GM19238 (cell line): ENCODE measurements at regions not wholly inside any gene's neighbourhood (a gene's known extent, or its start where the extent isn't known, plus 50 kb on each side); places are given as distances from the start of the nearest gene placed in this dataset.

Source experiments
- DNase-seq: peaks from one replicate; pipeline ENCODE4 v3.0.0; 2011; ENCODE audit warnings: low spot score; ENCODE audit not compliant: insufficient read length

DNA sequence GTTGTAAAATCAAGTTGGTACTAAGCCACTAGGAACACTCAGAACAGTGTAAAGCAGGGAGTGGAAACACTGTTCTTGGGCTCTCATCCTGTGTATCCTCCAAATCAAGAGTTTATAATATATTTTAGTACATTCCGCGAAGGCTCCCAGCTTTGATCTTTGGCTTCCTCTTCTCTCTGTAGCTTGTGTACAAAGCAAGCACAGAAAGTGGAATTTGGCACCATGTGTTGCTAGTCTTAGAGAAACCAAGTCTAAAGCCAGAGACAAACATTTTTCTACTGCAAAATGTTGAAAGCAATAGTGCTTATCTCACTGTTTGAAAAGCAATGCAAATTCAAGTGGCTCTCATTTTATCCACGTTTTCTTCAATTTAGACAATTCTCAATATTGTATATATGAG lies 1893.3 kb upstream of the WWC1 start:
- DNase-seq: no peak

DNA sequence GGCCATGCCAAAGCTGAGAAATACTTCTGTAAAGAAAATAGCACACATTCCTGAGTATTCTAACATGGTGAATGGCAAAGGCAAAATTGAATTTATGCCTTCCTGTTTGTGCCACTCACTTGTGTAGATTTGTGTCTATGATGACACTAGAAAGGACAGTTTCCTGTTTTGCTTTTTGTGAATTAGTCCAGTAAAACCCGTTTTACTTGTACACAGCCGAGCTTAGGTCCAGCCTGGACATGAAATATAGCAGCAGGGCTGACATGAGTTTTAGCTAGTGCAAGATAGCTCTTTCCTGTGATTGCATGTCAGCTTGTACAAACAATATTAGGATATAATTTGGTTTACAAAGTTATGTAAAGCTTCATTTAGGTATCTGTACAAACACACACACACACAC lies 1891.7 kb upstream of the WWC1 start:
- DNase-seq: no peak

DNA sequence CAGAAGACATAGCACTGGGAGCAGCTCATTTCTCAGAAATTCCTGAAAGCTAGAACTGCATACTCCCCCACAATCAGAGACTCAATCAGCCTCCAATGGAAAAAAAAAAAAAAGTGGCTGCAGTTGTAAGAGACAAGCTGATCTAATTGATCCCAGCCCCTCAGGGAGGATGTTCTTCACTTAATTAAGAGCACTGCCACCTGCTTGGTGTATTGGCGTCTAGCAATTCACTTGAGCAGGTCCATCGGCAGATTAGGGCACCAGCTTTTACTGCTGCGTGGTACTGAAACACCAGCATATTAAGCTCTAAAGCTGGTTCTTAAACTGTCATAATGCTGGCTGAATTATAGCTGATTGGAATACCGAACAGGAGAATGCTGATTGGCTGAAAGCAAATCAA lies 1890.1 kb upstream of the WWC1 start:
- no peak for DNase-seq

DNA sequence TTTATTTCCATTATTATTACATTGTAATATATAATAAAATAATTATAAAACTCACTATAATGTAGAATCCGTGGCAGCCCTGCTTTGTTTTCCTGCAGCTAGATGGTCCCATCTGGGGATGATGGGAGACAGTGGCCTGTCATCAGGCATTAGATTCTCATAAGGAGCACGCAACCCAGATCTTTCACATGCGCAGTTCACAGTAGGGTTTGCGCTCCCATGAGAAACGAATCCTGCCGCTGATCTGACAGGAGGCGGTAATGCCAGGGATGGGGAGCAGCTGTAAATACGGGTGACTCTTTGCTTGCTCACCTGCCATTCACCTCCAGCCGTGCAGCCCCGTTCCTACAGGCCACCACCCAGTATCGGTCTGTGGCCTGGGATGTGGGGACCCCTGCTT lies 1879.3 kb upstream of the WWC1 start:
- no peak for DNase-seq

DNA sequence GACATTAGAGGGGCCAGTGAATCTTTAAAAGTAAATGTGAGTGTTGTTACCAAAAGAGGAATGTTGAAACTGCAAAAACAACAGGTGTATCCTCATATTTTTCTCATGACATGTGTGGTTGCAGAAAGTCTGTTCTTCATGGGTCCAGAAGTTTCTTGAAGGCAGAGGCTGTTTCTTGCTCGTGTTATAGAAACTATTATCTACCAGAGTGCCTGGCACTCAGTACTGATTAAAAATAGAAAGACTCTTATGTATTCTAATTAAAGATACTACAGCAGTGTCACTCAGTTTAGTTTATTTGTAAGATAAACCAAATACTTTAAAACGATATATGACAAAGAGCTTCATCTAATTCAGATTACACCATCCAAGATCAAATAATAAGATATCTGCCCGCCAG lies 1864.2 kb upstream of the WWC1 start:
- DNase-seq: no peak

DNA sequence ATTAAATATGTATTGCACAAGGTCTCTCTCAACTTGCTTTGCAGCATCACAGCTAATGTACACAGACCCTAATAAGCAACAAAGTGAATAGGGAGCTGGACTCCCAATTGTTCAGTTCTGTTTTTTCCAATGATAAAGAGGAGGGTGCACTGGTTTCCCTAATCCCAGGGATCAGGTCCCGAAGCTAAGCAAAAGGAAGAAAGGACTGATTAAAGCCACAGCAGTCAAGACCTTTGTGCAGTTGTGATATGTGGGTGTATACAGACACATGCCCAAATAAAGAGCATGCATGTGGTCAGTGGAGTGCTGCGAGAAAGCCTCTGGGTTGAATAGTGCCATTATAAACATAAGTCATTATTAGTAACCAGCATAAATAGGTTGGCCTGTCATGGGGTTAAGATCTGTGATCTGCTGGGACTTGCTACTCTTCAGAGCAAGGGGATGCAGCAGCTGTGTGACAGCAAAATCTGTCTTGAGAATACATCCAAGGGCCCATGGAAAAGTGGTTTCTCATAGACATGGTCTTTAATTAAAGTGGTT lies 1863.1 kb upstream of the WWC1 start:
- no peak for DNase-seq

DNA sequence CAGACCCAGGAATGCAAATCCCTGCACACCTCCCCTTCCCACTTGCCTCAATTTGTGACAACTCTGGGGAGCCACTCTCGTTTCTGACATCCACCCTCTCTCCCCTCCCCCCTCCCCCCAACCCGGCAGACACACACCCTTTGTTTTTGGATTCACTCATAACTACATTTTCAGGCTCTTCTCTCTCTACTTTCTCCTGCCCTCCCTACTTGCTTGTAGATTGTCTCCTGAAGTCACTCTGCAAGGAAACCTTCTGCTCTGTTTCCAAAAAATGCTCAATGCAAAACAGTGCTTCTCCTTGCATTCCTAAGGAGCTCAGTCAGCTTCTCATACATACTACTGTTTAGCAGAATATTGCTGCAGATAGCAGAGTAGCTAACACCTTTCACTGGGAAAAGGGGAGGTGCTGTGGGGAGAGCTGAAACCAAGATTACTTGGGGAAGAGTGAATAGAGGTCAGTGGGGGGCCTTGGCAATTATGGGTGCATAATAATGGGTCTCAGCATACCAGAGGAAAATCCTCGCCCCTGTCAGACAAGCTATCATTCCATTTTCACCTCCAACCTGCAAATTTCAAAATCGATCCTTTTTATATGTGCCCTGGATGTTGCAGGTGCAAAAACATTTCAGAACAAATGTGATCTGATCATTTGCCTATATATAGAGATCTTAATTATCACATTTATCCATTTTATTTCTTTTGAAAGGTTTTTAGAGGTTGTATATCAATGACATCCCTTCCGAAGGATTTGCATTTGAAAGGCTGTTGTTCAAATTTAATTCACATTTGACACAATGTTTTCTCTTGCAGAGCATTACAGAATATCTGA lies 1860.7 kb upstream of the WWC1 start:
- no peak for DNase-seq

DNA sequence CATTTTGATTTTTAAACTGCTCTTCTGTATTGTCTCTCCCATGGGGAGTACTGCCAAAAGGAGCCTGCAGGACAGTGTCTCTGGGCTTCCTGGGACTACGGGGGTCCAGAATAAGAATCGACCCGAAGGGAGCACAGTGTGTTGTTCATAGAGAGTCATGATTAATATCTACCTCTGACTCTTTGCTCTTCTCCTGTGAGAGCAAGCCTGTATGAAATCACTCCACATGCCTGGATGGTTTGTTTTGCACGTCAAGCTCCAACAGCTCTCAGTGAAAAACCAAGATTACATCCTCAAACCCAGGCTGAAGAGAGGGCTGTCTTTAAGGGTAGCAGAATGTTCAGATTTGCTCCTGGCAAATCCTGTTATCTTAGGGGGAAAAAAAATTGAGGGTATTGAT lies 1860.0 kb upstream of the WWC1 start:
- DNase-seq: no peak

DNA sequence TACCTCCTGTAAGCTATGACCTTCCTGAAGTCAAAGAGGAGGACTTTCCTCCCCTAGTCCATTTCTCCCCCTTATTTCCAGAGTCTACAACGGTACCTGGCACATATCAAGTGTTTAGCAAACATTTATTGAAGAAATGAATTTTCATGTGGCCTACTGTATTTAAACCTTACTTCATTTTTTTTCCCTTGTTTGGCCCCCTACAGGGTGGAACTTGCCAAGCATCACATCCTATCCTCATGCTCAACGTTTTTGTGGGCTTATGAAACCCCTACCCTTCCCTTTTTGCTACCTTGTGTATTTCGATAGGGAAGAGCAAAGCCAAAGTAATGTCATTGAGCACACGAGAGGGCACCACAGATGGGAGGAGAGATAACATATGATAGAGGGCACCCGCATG lies 1857.8 kb upstream of the WWC1 start:
- no peak for DNase-seq

DNA sequence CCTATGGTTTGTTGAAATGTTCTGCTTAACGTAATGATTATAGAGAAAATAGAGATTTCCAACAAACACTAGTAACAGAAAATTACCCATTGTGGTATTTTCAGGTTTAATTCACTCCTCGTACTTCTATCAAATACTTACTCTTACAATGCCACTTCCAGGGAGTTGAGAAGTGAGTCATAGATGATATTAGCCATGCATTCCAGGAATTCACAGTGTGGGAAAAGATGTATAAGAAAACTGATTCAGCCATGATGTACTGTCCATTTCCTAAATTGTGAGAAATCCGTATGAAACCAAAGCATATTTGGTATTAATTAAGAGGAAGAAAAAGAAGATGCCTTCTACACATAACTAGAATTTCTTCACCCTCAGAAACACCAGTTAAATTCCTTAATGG lies 1854.6 kb upstream of the WWC1 start:
- no peak for DNase-seq

DNA sequence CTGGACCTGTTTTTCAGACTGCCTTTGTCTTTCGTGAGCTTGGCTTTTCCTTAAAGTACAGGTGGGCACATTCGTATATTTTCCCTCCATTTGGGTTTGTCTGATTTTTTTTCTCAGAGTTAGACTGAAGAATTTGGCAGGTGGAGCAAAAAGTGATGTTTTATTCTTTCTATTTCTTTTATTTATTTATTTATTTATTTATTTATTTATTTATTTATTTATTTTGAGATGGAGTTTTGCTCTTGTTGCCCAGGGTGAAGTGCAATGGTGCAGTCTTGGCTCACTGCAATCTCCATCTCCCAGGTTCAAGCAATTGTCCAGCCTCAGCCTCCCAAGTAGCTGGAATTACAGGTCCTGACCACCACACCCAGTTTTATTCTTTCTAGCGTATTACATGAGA lies 1805.1 kb upstream of the WWC1 start:
- no peak for DNase-seq

DNA sequence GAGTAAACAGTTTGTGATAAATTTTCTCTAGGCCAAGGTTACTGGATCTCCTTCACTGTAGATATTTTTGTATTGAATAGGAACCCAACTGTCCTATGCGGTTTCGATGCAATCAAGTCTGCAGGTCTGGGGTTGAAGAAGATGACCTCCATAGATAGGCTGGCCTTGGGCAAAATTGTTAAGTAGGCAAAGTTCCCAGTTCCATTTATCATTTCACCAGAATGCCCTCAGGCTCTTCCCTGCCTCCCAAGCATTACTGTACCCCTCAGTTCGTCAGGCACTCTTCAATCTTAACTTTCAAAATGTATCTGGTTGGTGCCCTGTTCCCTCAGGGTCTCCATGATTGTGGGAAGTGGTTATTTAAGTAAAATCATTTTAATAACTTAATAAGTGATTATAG lies 1802.9 kb upstream of the WWC1 start:
- no peak for DNase-seq

DNA sequence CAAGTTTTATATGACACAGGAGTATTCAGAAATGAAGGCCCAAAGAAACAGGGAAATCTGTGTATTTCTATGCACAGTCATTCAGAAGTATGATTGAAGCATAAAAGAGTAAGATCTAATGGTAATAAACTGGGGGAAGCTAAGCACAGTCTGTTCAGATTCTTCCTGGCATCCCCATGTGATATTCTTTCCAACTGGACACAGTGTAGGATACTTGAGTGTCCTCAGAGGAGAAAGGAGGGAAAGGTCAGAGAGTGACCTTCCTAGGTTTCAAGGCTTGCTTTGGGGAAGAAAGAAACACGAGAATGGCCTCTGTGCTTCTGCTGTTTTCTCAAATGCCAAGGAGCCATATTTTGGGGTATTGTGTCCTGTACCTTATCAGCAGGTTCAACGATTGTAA lies 1798.4 kb upstream of the WWC1 start:
- no peak for DNase-seq

DNA sequence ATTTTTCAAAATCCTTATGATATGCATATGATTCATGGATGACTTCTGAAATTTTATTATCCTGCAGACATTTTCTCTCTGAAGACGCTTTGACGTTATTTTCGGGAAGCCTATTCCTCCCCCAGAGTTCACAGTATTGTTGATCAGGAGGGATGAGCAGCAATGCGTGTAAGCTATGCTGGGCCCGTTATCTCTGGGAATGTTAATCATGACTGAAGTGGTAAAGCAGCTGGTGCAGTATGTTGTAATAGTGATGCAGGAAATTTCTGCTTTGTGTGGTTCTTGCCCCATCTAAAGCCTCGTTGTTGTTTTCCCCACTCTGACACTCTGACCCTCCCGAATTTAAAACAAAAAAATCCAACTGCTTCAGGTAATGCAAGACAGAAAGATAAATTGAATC lies 1797.8 kb upstream of the WWC1 start:
- no peak for DNase-seq

DNA sequence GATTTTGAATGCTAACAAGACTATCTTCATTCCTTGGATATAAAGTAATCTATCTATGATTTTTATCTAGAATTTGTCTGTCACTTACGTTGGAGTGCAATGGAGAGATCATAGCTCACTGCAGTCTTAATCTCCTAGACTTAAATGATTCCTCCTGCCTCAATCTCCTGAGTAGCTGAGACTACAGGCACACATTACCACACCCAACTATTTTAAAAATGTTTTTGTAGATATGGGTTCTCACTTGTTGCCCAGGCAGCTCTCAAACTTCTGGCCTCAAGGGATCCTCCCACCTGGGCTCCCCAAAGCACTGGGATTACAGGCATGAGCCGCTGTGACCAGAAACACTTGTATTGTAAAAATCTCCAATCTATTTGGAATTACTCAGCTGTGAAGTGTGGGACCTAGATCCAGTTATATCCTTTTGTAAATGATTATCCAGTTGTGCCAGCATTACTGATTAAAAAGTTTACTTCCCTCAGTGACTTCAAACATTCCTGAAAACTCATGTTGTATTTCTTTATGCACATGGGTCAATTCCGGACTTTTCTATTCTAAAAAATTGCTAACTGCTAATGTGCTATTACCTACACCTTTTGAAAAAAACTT lies 1793.8 kb upstream of the WWC1 start:
- no peak for DNase-seq

DNA sequence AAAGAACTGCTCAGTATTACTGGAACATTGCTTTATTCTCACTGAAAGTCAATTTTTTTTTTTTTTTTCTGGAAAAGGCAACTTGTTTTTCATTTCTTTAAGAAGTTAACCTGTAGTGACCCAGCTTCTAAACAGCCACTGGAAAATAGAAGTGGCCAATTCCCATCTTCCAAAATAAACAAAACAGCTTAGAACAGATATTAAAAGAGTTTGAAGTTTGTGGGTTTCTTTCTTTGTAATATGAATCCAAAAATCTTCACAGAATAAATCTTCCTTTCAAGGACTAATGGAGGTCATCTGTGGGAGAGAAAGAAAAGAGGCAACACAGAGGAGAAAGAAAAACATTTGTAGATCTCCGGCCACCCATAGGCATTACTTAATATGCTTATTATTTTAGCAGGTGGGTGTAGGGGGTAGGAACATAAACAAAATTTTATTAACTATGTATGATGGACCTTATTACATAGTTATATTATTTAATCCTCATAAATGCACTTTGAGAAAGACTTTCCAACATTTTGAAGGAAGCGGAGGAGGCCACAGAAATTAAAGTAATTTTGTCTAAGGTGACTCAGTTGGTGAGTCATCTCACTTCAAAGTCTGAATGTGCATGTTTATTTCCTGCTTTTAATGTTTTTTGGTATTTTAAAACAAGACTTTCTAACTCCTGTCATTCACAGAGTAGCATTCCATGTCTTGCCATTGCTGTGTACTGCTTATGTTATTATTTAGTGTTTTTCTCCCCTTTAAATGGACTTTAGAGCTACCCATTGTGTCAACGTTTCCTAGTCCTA lies 1791.8 kb upstream of the WWC1 start:
- DNase-seq: no peak

DNA sequence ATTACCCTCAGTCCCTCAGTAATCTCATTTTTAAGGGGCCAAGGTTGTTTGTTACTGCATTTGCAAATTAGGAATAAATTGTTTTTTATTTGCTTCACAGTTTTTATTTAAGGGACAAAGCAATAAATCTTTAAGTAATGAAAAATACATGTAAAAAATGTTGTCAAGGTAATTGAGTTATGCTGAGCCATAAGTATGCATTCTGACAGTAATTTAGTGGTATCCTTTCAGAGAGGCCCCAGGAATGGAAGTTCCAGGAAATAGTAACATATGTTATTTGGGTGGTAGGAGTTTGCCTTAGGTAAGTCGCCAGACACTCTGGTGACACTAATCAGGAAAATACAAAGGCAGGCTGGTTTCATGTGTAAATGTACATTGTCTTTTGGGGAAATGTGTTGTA lies 1787.9 kb upstream of the WWC1 start:
- DNase-seq: no peak

DNA sequence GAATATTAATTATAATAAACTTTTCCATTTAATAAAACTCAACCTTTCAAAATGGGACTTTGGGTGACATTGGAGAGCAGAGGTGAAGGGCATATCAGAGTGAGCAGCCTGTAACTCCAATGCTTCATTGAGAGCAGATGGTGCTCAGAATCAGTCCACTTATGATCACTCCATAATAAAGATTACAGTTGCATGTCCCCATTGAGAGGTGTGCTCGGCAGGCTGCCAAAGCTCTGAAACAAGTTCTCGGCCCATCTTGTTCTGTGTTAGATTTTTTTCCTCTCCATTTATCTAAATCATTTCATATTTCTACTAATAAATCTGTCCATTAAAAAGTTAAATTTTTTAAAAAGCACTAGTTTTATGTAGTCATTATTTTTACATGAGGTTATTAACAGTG lies 1786.4 kb upstream of the WWC1 start:
- no peak for DNase-seq

DNA sequence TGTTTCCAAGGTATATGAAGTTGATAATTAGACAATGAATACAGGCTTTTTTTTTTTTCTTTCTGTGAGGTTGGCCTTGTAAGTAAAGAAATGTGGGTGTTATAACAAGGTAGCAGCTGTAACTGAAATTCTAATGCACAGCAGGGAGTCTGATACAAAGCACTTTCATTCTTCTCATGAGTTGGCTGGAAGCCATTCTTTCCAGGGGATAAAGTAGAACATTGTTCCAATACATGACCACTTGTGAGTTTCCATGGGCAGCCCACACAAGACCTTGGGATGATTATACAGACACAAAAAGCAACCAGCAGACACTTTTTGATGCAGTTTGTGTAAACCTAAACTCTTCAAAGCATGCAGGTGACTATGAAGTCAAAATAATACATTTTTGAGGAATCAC lies 1785.9 kb upstream of the WWC1 start:
- DNase-seq: no peak

DNA sequence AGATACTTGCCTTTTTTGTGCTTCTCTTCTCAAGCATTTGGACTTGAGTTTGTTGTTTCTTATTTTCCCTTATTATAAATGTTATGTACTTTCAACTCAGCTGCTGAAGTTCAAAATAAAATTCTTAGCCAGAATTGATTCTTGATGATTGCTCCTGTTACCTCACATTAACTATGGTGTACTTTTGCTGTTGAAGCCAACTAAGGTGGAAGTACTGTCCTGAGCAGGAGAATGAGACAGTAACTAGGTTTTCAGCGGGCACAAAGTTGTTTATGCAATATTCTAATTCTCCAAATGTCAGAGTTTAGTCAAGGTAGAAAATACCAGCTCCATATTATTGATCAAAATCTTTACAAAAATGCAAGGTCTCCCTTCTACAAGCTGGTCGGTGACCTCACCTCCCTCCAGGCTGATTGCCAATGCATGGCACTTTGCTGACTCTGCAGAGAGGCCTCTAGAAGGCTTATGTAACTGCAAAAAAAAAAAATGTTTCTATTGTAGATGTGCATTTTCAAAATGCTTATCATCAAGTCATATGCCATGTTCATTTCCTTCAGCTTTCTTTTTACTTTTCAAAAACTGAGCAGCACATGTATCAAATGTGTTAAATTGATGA lies 1783.5 kb upstream of the WWC1 start:
- DNase-seq: no peak

DNA sequence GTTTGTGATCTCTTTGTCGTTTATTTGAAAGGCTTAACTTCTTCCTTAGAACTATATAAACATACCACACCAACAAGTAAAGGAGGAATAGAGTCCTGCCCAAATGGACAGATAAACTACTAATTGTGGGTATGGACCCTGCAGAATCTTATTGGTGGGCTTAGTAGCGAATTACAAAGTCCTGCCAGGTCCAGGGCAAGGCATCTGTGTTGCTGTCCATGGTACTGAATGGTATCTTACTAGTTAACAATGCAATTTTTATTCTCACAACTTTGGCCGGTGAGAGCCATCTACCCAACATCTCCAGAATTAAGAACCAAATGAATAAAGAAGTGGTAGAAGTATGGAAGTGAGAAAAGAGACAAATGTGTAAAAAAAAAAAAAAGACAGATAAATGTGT lies 1782.4 kb upstream of the WWC1 start:
- no peak for DNase-seq

DNA sequence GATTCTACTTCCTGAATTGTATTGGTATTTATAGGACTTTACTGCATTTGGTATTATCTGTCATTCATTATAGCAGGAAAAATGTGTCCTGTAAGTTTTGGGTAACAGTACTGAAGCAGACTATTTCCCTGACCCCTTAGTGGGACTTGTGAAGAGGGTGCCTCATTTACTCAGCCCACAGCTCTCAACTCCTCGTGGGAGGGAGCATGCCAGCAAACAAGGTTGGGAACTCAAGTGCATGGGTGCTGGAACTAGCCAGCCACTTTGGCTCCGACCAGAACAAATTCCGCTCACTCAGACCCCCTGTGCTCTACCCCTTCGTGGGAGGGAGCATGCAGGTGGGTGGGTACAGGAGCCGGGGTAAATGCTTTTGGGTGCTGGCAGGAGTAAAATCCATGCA lies 1773.5 kb upstream of the WWC1 start:
- DNase-seq: no peak
